Activated CD8-positive, alpha-beta T cell treated with anti-CD3 and anti-CD28 coated beads for 36 hours (primary cell): ENCODE measurements at regions not wholly inside any gene's neighbourhood (a gene's known extent, or its start where the extent isn't known, plus 50 kb on each side); places are given as distances from the start of the nearest gene placed in this dataset.

Experiments used
- ATAC-seq: fragments of 200-7000 bp; cut with Tn5 transposase; one replicate; pipeline ENCODE4 v1.10.0; 2021; ENCODE audit warnings: mild to moderate bottlenecking, moderate library complexity
- CTCF ChIA-PET: fragments of 350-600 bp; sonication (Branson Sonifier 250); formaldehyde crosslinking; loops from one replicate; lab custom pipeline; 2021; ENCODE audit warnings: antibody characterized with exemption; lab: Charles Lee
- POLR2A ChIA-PET: fragments of 350-600 bp; sonication (Branson Sonifier 250); formaldehyde crosslinking; loops from one replicate; lab custom pipeline; 2021; ENCODE audit warnings: antibody characterized with exemption; lab: Charles Lee
- DNase-seq: peaks from one replicate; pipeline ENCODE4 v3.0.0-alpha.2; 2020
- H3K27ac Mint-ChIP-seq: one replicate; pipeline ENCODE4 v1.8.0; 2021; ENCODE audit warnings: mild to moderate bottlenecking, mixed read lengths
- H3K27me3 Mint-ChIP-seq: one replicate; pipeline ENCODE4 v1.8.0; 2021; ENCODE audit warnings: mixed read lengths
- H3K36me3 Mint-ChIP-seq: one replicate; pipeline ENCODE4 v1.8.0; 2021; ENCODE audit warnings: low read depth, mixed read lengths
- H3K4me1 Mint-ChIP-seq: one replicate; pipeline ENCODE4 v1.8.0; 2021; ENCODE audit warnings: low read depth, mixed read lengths
- H3K4me3 Mint-ChIP-seq: one replicate; pipeline ENCODE4 v1.8.0; 2021; ENCODE audit warnings: mild to moderate bottlenecking, moderate library complexity, mixed read lengths
- H3K9me3 Mint-ChIP-seq: one replicate; pipeline ENCODE4 v1.8.0; 2021; ENCODE audit warnings: mixed read lengths
- intact Hi-C: fragments of 100-400 bp; cut with micrococcal nuclease; formaldehyde crosslinking; loops from one replicate; pipeline ENCODE4 v1.10.0; 2022
- TF ChIP-seq, protein P1 (sequence below): fragments of 200-600 bp; IDR thresholded peaks from one replicate; pipeline ENCODE4 v1.8.0; 2022; ENCODE audit warnings: antibody characterized with exemption, mild to moderate bottlenecking

DNA sequence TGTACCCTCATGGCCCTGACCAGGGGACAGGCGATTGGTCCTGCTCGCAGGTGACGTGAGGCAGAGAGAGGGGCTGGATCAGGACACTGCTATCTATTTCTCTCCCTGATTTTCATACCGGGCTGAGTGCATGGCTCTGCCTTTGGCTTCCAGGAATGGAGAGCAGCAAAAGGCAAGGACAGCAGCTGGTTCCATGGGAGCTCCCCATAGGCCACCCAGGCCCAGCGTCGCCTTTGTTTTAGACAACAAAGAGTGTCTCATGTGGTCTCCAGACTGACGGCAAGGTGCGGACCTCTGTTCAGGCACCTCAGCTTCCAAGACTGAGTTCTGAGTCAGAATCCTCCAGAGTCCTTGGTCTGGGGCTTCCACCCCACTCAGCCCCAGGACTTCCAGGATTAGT lies 123.1 kb downstream of the VEGFA start:
- no peak for ATAC-seq

GRCh38 chr6:43891072-43891870 lies 121.3 kb downstream of the VEGFA start:
- CTCF ChIA-PET = interaction anchor here (1.6 kb wide), 1 partner anchor 122 kb away, joined by 4 read pairs; no protein-coding TSS in a partner anchor
- DNase-seq (no peak), ATAC-seq (no peak)
- H3K9me3 Mint-ChIP-seq = no peaks in the 10 kb centered on the region
- peaks cover 4% of the 10 kb centered on the region for H3K4me1 Mint-ChIP-seq
- H3K4me3 Mint-ChIP-seq = no peak overlapping the region
- H3K36me3 Mint-ChIP-seq = no peaks in the 10 kb centered on the region
- TF ChIP-seq, protein P1, sequence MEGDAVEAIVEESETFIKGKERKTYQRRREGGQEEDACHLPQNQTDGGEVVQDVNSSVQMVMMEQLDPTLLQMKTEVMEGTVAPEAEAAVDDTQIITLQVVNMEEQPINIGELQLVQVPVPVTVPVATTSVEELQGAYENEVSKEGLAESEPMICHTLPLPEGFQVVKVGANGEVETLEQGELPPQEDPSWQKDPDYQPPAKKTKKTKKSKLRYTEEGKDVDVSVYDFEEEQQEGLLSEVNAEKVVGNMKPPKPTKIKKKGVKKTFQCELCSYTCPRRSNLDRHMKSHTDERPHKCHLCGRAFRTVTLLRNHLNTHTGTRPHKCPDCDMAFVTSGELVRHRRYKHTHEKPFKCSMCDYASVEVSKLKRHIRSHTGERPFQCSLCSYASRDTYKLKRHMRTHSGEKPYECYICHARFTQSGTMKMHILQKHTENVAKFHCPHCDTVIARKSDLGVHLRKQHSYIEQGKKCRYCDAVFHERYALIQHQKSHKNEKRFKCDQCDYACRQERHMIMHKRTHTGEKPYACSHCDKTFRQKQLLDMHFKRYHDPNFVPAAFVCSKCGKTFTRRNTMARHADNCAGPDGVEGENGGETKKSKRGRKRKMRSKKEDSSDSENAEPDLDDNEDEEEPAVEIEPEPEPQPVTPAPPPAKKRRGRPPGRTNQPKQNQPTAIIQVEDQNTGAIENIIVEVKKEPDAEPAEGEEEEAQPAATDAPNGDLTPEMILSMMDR = no peak
- intact Hi-C loops = no loop called here
- peaks cover 9% of the 10 kb centered on the region for H3K27me3 Mint-ChIP-seq
- POLR2A ChIA-PET = interaction anchor here (0.8 kb wide), 1 partner anchor 10 kb away, joined by 3 read pairs; no protein-coding TSS in a partner anchor
- no peak overlapping the region for H3K27ac Mint-ChIP-seq

More for the DNA sequence above, 123.1 kb downstream of the VEGFA start:
- ChIA-PET POLR2A (no interaction called here), CTCF (no interaction called here)
- intact Hi-C loops = no loop called here
- Mint-ChIP-seq H3K27me3 (peaks cover 9% of the 10 kb centered on the region), H3K27ac (no peak overlapping the region), H3K9me3 (no peaks in the 10 kb centered on the region), H3K4me1 (peaks cover 4% of the 10 kb centered on the region), H3K36me3 (no peaks in the 10 kb centered on the region), H3K4me3 (no peak overlapping the region)
- DNase-seq = no peak
- TF ChIP-seq, protein P1 = no peak

- H3K36me3 Mint-ChIP-seq = no peaks in the 10 kb centered on the region
- CTCF ChIA-PET = interaction anchor here (1.0 to 1.6 kb wide), 2 partner anchors 11 to 121 kb away, joined by 3 to 4 read pairs; no protein-coding TSS in a partner anchor
- TF ChIP-seq, protein P1 = no peak
- no peaks in the 10 kb centered on the region for H3K9me3 Mint-ChIP-seq
- intact Hi-C loops = no loop called here
- H3K4me3 Mint-ChIP-seq = no peak overlapping the region
- ATAC-seq (no peak), DNase-seq (no peak)
- peaks cover 4% of the 10 kb centered on the region for H3K4me1 Mint-ChIP-seq
- peaks cover 9% of the 10 kb centered on the region for H3K27me3 Mint-ChIP-seq
- POLR2A ChIA-PET = interaction anchor here (0.8 kb wide), 1 partner anchor 11 kb away, joined by 3 read pairs; no protein-coding TSS in a partner anchor
- H3K27ac Mint-ChIP-seq = no peak overlapping the region
Observed at GRCh38 chr6:43890197-43891062, 120.4 kb downstream of the VEGFA start.

- no peak for DNase-seq
- CTCF ChIA-PET = no interaction called here
Observed at GRCh38 chr6:43887906-43888683, 118.1 kb downstream of the VEGFA start.

More at GRCh38 chr6:43887906-43888683, 118.1 kb downstream of the VEGFA start:
- intact Hi-C loops = no loop called here
- Mint-ChIP-seq H3K27me3 (peaks cover 9% of the 10 kb centered on the region), H3K9me3 (no peaks in the 10 kb centered on the region), H3K36me3 (no peaks in the 10 kb centered on the region), H3K4me1 (peaks cover 4% of the 10 kb centered on the region), H3K27ac (no peak overlapping the region), H3K4me3 (no peak overlapping the region)
- TF ChIP-seq, protein P1 = no peak
- POLR2A ChIA-PET = no interaction called here
- no peak for ATAC-seq
